ENCODE measurements at regions not wholly inside any gene's neighbourhood (a gene's known extent, or its start where the extent isn't known, plus 50 kb on each side); places are given as distances from the start of the nearest gene placed in this dataset.

DNA sequence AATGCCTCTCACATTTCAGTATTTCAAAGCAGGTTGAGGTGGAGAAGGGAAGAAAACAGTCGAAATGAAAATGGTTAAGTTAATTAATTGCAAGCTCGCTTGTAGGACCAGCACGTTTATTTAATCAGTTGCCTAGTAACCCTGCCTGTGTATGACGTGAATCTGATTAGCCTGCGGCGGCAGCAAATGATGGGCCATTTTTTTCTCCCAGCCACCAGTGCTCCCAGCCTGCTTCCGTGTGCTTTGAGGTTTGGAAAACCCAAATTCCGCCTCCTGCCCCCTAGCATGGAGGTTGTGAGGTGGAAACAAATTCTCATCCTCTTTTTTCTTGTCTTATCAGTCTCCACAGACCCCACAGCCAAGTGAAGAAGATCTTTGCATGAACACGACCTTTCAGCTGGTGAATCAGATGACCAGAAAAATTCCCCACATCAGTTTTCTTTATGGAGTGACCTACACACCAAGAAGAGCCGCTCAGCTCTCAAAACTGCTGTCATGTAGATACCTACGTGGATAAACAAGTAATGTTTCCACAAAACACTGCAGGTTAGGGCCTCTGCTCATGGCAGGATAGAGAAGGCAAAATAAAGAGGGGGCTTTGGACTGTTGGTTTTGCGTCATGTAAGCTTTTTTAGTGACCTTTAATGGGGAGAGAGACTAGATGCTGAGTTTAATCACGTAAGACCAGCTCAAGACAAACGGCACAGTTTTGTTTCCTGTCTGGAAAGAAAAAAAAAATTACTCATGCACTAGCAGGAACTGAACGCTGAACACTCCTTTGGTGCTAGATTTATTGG is 572.9 kb upstream of the NOX3 start:
- CTCF ChIA-PET, result interaction anchor here (0.5 kb wide), 1 partner anchor 74 kb away, joined by 3 read pairs; no protein-coding TSS in a partner anchor
- Mint-ChIP-seq H3K27ac (no peak overlapping the region), H3K36me3 (no peaks in the 10 kb centered on the region), H3K4me1 (peaks cover 9% of the 10 kb centered on the region), H3K4me3 (no peak overlapping the region), H3K9me3 (peaks cover 20% of the 10 kb centered on the region), H3K27me3 (no peaks in the 10 kb centered on the region)
- DNase-seq, result no peak

DNA sequence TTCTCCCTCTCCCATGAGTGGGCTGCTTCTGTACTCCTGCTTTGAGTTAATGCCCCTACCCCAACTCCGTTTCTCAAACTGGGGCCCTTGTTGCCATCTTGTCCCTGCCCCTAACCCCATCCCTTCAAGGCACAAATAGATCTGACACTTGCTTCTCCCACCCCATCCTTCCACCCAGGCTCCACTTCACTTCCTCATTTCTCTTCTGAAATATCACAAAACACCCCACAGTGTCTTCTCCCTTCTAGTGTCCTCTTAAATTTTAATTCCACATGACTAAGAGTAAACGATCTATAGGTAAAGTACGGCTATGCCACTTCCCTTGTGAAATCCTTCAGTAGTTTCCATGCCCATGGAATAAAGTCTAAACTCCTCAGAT is 571.6 kb upstream of the NOX3 start:
- DNase-seq, result no peak
- CTCF ChIA-PET, result no interaction called here
- Mint-ChIP-seq H3K36me3 (no peaks in the 10 kb centered on the region), H3K27me3 (no peaks in the 10 kb centered on the region), H3K4me1 (peaks cover 9% of the 10 kb centered on the region), H3K9me3 (peaks cover 17% of the 10 kb centered on the region), H3K27ac (no peak overlapping the region), H3K4me3 (no peak overlapping the region)

DNA sequence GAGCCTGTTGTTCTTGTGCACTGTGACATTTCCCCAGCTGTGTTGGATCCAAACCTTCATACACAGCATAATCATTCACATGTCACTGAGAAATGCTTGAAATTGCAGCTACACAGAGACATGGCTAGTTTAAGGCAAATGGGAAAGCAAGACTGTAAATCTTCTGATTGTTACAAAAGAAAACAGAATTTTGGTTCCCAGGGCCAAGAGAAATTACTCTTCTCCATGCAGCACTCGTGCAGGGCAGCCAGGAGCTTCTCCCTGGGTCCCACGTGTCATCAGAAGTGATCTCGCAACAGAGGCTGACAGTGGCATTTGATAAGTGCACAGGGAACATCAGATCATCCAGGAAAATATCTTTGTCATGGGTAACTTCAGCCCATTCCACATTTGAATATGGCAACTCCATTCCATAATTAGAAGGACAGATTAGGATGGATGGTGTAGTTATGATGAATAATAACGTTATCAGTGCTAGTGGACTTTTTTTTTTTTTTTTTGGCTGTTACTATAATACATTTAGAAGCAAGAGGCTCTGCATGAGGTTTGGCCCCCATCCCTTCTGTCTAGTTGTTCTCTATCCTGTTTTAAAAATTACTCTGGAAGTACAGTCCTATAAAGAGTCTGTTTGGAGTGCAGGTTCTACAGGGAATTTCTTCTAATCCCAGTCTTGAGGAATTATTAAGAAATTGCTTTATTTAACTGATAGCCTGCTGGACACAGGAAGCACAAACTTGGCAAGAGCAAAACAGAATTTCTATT is 571.0 kb upstream of the NOX3 start:
- no peaks in the 10 kb centered on the region for H3K36me3 Mint-ChIP-seq
- no peak overlapping the region for H3K27ac Mint-ChIP-seq
- peaks cover 17% of the 10 kb centered on the region for H3K9me3 Mint-ChIP-seq
- CTCF ChIA-PET, result no interaction called here
- DNase-seq, result no peak
- H3K27me3 Mint-ChIP-seq, result no peaks in the 10 kb centered on the region
- H3K4me3 Mint-ChIP-seq, result no peak overlapping the region
- H3K4me1 Mint-ChIP-seq, result peaks cover 9% of the 10 kb centered on the region

DNA sequence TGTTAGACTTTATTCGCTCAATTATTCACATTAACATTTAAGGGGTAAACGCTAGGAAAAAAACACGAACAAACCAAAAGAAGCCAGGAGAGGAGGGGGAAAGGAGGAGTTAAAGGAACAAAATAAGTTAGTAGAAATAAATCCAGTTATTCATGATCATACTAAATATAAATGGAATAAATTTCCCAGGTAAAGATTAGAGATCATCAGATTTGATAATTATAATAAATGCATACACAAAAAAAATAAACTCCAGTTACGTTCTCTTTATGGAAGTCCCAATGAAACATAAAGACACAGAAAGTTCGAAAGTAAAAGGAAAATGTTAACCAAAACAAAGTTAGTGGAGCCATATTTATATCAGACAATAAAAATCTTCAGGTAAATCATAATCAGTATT is 568.7 kb upstream of the NOX3 start:
- Mint-ChIP-seq H3K4me1 (peaks cover 9% of the 10 kb centered on the region), H3K36me3 (no peaks in the 10 kb centered on the region), H3K27ac (no peak overlapping the region), H3K9me3 (peaks cover 17% of the 10 kb centered on the region), H3K27me3 (no peaks in the 10 kb centered on the region), H3K4me3 (no peak overlapping the region)
- DNase-seq, result no peak
- CTCF ChIA-PET, result no interaction called here

DNA sequence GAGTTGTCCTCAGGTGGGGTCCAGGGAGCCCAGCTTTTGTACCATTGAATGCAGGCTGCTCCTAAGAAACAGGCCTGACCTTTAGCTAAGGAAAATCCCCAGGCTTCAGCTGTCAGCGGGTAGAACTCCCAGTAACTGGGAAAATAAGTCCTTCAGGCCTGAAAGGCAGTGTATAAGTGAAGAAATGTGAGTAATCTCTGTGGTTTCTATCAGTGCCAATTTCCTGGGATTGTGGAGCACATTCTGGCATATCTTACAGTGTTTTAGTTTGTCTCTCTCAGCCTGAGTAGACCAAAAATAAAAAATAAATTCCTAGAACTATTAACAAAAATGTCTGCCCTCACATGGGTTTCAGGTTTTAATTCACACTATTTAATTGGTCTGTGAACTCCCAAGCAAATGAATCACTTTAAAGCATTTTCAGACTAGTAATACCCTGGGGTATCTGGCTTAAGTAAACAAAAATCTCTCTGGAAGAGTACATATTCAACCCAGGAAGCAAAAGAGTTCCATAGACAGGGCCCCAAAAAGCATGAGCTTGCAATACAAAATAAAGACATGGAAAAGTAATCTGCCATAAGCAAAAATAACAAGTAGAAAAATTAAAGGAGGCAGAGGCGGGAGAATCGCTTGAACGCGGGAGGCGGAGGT is 566.2 kb upstream of the NOX3 start:
- H3K27ac Mint-ChIP-seq, result no peak overlapping the region
- no peak for DNase-seq
- CTCF ChIA-PET, result no interaction called here

DNA sequence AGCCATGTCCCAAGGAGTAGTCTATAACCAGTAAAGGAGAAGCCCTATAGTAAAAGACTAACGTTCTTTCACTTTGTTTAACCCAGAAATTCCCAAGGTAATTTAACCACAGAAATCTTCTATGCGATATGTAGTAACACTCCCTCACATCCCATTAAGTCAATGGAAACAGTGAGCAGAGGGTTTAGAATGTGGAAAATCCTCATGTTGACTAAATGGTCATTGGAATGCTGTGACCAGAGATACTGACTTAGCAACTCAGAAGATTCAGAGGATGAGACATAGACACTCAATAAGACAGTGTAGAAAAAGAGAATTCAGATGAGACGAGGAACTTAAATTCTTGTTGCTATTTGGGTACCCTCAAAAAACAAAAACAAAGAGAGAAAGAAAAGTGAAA is 562.2 kb upstream of the NOX3 start:
- Mint-ChIP-seq H3K9me3 (peaks cover 3% of the 10 kb centered on the region), H3K36me3 (no peaks in the 10 kb centered on the region), H3K4me1 (peaks cover 18% of the 10 kb centered on the region), H3K4me3 (no peak overlapping the region), H3K27me3 (no peaks in the 10 kb centered on the region), H3K27ac (no peak overlapping the region)
- CTCF ChIA-PET, result no interaction called here
- no peak for DNase-seq

More for the DNA sequence above, 566.2 kb upstream of the NOX3 start:
- H3K27me3 Mint-ChIP-seq, result no peaks in the 10 kb centered on the region
- H3K36me3 Mint-ChIP-seq, result no peaks in the 10 kb centered on the region
- H3K4me1 Mint-ChIP-seq, result no peaks in the 10 kb centered on the region
- peaks cover 19% of the 10 kb centered on the region for H3K9me3 Mint-ChIP-seq
- no peak overlapping the region for H3K4me3 Mint-ChIP-seq

DNA sequence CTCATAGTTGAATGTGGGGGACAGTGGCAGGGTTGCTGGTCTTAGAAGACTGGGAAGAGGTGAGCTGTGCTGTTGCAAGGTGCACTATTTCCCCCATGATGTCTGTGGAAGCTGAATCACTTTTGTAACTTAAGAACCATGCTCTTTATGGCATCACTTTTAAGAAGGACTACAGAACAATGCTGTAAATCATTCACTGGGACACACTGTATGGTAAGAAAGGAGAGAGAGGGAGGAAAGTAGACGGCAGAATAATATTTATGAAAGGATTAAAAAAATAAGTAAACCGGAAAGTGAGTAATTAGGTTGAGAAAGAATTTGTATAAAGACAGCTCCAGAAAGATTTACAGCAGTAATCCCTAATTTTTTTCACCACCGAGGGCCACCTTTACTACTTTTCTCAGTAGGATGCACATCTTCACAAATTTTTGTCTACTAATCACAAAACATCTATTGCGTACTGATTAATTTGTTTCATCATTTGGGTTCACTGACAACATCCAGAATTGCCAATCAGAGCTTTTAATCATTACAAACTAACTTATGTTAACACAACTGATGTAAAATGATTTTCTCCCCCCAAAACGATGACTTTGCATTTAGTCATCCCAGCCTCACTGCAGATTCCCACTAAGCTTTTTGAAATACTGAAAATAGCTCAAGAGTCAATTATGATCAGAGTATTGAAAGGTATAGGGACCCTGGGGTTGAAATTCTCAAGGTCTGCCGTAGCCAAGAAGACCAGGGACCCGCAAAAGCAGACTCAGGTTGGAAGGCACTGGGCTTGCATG is 560.7 kb upstream of the NOX3 start:
- no peak for DNase-seq
- Mint-ChIP-seq H3K27ac (no peak overlapping the region), H3K9me3 (peaks cover 3% of the 10 kb centered on the region), H3K27me3 (no peaks in the 10 kb centered on the region), H3K36me3 (no peaks in the 10 kb centered on the region), H3K4me1 (peaks cover 19% of the 10 kb centered on the region), H3K4me3 (no peak overlapping the region)
- CTCF ChIA-PET, result no interaction called here

DNA sequence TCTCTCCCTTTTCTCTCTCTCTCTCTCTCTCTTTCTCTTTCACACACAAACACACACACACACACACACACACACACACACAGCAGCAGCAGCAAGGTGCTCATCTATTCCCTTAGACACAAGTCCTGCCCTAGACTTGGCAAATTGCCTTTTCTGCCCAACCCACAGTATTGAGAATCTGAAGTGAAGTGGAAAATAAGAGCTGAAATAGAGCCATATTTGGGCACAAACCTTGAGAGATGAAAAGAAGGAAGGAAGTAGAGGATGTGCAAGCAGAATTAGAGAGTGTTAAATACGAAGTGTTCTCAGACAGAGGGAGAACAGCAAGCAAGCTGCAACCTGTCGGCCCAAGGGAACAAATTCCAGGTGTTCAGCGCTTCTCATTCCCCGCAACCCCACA is 557.5 kb upstream of the NOX3 start:
- Mint-ChIP-seq H3K4me1 (peaks cover 19% of the 10 kb centered on the region), H3K4me3 (no peak overlapping the region), H3K27me3 (no peaks in the 10 kb centered on the region), H3K36me3 (no peaks in the 10 kb centered on the region), H3K27ac (peak overlapping the region; percentile 6), H3K9me3 (peaks cover 3% of the 10 kb centered on the region)
- CTCF ChIA-PET, result no interaction called here
- no peak for DNase-seq

DNA sequence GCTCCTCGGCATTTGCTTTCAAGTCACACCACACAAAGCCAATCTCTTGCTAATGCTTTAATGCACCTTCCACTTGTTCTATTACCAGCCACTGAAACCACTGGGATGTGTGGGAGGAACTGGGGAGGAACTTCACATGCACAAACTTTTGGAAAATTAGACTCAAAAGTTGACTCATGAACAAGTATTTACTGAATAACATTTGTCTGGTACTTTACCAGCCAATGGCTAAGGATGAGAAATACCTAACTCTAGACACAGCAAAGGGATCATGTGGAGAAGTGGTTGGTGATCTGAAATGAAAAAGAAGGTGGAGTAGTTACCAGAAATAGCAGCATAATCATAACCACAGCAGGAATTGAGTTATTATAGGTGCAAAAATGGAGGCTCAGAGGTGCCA is 554.0 kb upstream of the NOX3 start:
- Mint-ChIP-seq H3K27ac (no peak overlapping the region), H3K36me3 (no peaks in the 10 kb centered on the region), H3K9me3 (no peaks in the 10 kb centered on the region), H3K27me3 (no peaks in the 10 kb centered on the region), H3K4me1 (peaks cover 17% of the 10 kb centered on the region), H3K4me3 (no peak overlapping the region)
- CTCF ChIA-PET, result no interaction called here
- no peak for DNase-seq

DNA sequence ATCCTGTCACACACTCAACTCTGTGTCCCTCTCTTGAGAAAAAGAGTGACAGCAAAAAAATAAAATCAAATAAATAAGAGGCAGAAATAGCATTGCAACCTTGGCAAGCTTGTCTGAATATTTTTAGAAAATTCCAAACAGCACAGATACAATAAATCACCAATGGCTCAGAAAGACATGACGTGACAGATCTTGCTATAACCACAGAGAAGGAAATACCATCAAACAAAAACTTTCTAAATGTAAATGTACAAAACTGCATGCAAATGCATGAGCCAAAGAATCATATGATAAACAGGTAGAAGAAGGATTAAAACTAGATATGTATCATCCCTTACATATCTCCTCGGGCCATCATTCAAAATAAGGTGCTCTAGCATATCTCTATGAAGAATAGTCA is 549.2 kb upstream of the NOX3 start:
- H3K36me3 Mint-ChIP-seq, result no peaks in the 10 kb centered on the region
- DNase-seq, result no peak
- CTCF ChIA-PET, result no interaction called here
- H3K9me3 Mint-ChIP-seq, result no peaks in the 10 kb centered on the region
- H3K4me3 Mint-ChIP-seq, result no peak overlapping the region
- no peak overlapping the region for H3K27ac Mint-ChIP-seq
- no peaks in the 10 kb centered on the region for H3K27me3 Mint-ChIP-seq
- no peaks in the 10 kb centered on the region for H3K4me1 Mint-ChIP-seq

DNA sequence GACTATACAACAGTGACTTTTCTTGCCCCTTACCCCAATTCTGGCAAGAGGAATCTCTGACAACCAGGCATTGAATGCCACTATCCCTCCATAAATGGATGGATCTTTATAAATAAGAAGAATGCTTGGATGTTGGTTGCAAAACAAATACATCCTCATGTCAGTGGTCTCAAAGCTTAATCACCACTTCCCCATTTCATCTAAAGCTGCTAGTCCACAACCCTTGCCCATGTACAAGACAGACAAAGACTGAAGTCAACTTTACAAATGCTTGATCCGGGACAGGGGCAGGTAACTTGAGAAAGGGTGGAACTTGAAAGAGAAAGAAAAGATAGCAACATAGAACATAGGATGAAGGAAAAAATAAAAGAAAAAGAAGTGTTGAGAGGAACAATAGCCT is 540.5 kb upstream of the NOX3 start:
- no peaks in the 10 kb centered on the region for H3K9me3 Mint-ChIP-seq
- no peaks in the 10 kb centered on the region for H3K4me1 Mint-ChIP-seq
- DNase-seq, result no peak
- H3K27me3 Mint-ChIP-seq, result no peaks in the 10 kb centered on the region
- CTCF ChIA-PET, result no interaction called here
- H3K27ac Mint-ChIP-seq, result no peak overlapping the region
- H3K36me3 Mint-ChIP-seq, result no peaks in the 10 kb centered on the region
- H3K4me3 Mint-ChIP-seq, result no peak overlapping the region

DNA sequence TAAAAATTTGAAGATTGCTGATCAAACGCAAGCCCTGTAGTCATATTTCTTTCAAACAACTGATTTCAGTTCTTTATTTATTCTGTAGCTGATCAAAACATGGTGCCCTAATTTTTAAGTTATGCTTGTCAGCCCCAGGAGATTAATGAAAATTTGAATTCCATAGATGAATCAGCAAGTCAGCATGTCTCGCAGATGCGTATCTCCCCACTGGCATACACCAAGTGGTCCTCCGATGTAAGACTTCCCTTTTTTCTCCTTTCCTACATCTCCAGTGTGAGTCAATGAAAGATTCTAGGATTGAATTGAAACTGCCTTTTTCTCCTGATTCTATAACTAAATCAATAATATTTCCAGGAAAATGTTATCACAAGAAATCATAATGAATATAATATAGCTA is 539.6 kb upstream of the NOX3 start:
- Mint-ChIP-seq H3K4me1 (no peaks in the 10 kb centered on the region), H3K36me3 (no peaks in the 10 kb centered on the region), H3K27ac (no peak overlapping the region), H3K9me3 (no peaks in the 10 kb centered on the region), H3K27me3 (no peaks in the 10 kb centered on the region), H3K4me3 (no peak overlapping the region)
- CTCF ChIA-PET, result no interaction called here
- no peak for DNase-seq

DNA sequence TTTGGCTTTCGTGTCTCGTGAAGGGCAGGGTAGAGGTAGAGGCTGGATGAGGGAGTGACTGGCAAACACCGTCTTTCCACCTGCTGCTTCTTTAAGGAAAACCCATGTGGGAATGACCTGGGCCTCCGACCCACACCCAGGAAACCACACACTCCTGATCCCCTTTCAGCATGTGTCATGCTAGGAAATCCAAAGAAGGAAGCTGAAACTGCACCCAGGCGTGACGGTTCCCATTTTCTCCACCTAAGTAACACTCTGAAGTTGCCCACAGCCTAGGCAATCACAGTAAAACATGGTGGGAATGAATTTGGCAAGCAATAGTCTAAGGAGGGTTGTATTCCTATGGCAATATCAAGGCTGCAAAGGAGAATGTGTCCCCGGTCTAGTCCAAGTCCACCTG is 538.4 kb upstream of the NOX3 start:
- Mint-ChIP-seq H3K4me1 (no peaks in the 10 kb centered on the region), H3K9me3 (no peaks in the 10 kb centered on the region), H3K4me3 (no peak overlapping the region), H3K27ac (no peak overlapping the region), H3K27me3 (no peaks in the 10 kb centered on the region), H3K36me3 (no peaks in the 10 kb centered on the region)
- CTCF ChIA-PET, result no interaction called here
- no peak for DNase-seq

DNA sequence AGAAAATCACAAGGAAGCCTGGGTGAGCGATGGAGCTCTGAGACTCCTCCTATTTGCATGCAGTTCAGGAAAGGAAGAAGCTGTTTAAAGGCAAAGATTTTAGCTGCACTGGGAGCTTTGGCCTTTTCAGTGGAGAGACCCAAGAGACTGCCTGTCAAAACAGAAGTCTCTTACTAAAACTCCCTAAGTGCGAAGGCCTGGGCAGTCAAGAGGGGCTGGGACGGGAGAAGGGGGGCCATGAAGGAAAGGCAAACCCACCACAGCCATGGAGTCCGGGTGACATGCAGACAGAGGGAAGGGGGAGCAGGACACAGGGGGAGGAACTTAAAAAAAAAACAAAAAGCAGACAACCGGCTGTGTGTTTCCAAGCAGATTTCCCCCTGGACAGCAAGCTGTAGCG is 537.6 kb upstream of the NOX3 start:
- no peaks in the 10 kb centered on the region for H3K4me1 Mint-ChIP-seq
- CTCF ChIA-PET, result no interaction called here
- H3K4me3 Mint-ChIP-seq, result no peak overlapping the region
- no peaks in the 10 kb centered on the region for H3K36me3 Mint-ChIP-seq
- no peaks in the 10 kb centered on the region for H3K9me3 Mint-ChIP-seq
- DNase-seq, result no peak
- no peak overlapping the region for H3K27ac Mint-ChIP-seq
- H3K27me3 Mint-ChIP-seq, result no peaks in the 10 kb centered on the region
